Stimulated activated CD8-positive, alpha-beta memory T cell treated with anti-CD3 and anti-CD28 coated beads, Interleukin-2, amount 100 ng/mL, for 1 hour (primary cell): ENCODE measurements at regions not wholly inside any gene's neighbourhood (a gene's known extent, or its start where the extent isn't known, plus 50 kb on each side); places are given as distances from the start of the nearest gene placed in this dataset.

Experiments
- DNase-seq, 2 donors: peaks; one replicate each; pipeline ENCODE4 v3.0.0-alpha.2; 2020; ENCODE audit warnings: low read depth in 2 of 2

DNA sequence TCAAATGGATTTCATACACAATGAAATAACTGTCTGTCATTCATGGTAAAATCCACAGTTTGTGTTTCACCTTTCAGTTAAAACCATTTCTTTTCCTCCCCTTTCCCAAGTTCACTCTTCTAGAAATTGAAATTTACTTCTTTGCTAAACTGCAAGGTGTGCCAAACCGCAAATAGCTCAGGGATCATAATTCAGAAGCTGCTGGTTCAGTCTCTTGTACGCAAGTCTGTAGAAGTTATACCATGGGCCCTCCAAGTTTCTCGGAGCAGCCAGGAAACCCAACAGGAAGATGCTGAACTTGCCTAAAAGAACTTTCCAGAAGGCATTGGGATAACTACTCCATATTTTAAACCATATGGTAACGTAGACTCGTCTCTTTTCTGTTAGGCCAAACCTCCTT is 268.9 kb downstream of the FLRT2 start:
- DNase-seq: no peak

- no peak for DNase-seq
These were observed 263.6 kb downstream of the FLRT2 start for GRCh38 chr14:85793533-85793932.

DNA sequence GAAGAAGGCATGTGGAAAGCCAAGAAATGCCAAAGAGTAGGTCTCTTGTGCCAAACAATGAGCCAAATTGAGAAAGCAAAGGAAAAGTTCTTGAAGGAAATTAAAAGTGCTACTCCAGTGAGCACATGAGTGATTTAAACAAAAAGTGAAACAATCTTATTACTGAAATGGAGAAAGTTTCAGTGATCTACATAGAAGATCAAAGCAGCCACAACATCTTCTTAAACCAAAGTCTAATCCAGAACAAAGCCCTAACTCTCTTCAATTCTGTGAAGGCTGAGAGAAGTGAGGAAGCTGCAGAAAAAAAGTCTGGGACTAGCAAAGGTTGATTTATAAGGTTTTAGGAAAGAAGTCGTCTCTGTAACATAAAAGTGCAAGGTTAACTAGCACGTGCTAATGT is 259.6 kb downstream of the FLRT2 start:
- DNase-seq: no peak

- no peak for DNase-seq
These were observed 258.7 kb downstream of the FLRT2 start for GRCh38 chr14:85788470-85789233.

GRCh38 chr14:85766295-85766694 is 236.4 kb downstream of the FLRT2 start:
- no peak for DNase-seq

DNA sequence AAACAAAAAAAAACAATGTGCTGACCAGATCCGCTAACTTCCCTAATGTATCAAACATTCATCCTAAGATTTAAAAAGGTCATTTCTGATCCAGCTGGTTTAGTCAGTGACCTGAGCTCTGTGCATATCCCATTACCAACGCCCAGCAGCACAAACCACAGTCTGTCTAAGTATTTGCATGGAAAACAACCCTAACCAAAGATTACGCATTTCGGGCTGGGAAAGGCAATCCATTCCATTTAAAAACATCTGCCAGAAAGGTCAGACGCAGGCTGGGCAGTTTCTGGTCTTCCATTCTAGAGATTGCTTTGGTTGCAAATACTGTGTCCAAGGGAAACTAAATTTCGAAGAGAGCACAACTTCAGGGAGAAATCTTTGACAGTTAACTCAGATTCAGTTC is 234.9 kb downstream of the FLRT2 start:
- DNase-seq: no peak

GRCh38 chr14:85762526-85762925 is 232.6 kb downstream of the FLRT2 start:
- DNase-seq: no peak

GRCh38 chr14:85752175-85752574 is 222.2 kb downstream of the FLRT2 start:
- DNase-seq: no peak

DNA sequence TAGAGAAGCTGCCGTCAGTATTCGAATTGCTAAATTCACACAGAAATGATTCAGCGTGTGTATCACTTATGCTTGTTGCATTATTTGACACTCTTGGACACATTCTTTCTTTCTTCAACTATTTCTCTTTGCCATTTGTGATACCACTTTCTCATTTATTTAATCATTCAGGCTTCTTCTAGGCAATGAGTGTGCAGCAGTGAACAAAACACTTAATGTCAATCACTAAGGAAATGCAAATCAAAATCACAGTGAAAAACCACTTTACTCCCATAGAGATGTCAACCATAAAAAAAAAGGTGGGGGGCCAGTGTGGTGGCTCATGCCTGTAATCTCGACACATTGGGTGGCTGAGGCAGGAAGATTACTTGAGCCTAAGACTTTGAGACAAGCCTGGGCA is 214.6 kb downstream of the FLRT2 start:
- no peak for DNase-seq

GRCh38 chr14:85732031-85732430 is 202.1 kb downstream of the FLRT2 start:
- no peak for DNase-seq

DNA sequence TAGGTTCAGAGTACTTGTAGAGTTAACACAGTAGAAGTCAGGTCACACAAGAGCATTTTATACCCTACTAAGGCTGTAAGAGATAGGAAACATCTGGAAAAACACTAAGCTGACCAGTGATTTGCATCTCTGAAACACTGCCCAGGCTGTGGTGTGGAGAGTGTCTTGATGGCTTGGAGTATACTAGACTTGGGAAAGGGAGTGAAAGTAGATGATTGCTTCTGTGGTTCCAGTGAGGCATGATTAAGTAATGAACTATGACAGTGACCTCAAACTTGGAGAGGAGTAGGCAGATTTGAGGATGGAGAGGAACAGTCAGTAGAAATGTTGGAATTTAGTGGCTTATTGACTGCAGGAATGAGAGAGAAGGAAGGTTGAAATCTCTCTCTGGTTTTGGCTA is 201.2 kb downstream of the FLRT2 start:
- no peak for DNase-seq

- DNase-seq: no peak
These were observed 198.6 kb downstream of the FLRT2 start for GRCh38 chr14:85728476-85729065.

GRCh38 chr14:85714069-85714468 is 184.1 kb downstream of the FLRT2 start:
- no peak for DNase-seq

- no peak for DNase-seq
These were observed 181.7 kb downstream of the FLRT2 start for GRCh38 chr14:85711620-85712019.
